HG03103 (cell line): ENCODE measurements at regions not wholly inside any gene's neighbourhood (a gene's known extent, or its start where the extent isn't known, plus 50 kb on each side); places are given as distances from the start of the nearest gene placed in this dataset.
"Not testable (repeated sequence)": the region's sequence is repeated elsewhere in the genome, so short reads cannot be mapped to it uniquely, and the experiment has no call there.

ENCODE experiments used
- ATAC-seq: cut with Tn5 transposase; IDR thresholded peaks from one replicate; pipeline ENCODE4 v1.9.1; 2021; ENCODE audit warnings: low read depth; ENCODE audit not compliant: unreplicated experiment

DNA sequence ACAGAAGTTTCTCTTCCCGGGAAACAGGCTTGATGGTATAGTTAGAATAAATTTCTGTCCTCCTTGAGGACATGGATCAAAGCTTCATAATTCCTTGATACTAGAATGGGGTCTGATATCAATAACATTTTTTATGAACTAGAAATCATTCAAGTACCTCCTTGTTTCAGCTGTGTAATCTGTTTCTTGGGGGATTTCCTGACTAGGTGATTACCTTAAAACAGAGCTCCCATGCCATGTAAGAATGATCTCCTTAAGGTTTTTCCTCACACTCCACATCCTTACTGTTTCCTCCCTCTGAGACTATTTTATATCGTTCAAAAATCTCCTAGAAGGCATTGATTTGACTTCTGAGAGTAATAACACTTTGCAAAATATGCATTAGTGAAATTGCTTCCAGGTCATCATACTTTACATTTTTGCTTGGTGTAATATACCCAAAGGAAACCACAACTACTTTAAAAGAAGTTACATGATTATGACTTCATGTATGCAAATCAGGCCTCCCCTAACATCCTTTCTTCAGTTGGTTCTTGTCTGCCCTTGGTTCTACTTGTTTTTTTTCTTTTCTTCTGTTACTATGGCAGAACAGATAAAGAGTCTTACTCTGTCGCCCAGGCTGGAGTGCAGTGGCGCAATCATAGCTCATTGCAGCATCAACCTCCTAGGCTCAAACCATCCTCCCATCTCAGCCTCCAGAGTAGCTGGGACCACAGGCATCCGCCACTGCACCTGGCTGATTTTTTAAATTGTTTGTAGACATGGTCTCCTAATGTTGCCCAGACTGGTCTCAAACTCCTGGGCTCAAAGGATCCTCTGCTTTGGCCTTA lies 388.8 kb downstream of the ZFHX3 start:
- ATAC-seq = no peak

DNA sequence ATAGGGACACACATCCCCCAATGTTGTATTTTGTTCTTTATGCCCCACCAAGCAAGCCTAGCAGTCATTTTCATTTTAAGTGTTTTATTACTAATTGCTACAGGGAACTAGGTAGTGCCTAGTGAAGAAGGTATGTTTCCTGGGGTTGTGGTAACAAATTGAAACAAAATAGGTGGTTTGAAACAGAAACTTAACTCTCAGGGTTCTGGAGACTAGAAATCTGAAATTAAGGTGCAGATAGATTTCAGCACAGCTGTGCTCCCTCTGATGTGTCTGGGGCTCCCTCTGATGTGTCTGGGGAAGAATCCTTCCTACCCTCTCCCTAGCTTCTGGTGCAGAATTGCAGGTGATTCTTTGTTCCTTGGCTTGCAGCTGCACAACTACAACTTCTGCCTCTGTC lies 390.1 kb downstream of the ZFHX3 start:
- ATAC-seq = peak; percentile 94

DNA sequence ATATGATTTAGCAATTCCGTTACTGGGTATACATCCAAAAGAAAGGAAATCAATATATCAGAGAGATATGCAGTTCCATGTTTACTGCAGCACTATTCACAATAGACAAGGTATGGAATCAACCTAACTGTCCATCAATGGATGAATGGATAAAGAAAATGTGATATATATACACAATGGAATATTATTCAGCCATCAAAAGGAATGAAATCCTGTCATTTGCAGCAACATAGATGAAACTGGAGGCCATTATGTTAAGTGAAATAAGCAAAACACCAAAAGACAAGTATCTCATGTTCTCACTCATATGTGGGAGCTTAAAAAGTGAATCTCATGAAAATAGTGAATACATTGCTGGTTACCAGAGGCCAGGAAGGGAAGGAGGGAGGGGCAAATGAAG lies 390.8 kb downstream of the ZFHX3 start:
- no peak for ATAC-seq

- ATAC-seq = no peak
Observed at GRCh38 chr16:72654535-72654934, 393.4 kb downstream of the ZFHX3 start.

GRCh38 chr16:72649254-72649944 lies 398.5 kb downstream of the ZFHX3 start:
- ATAC-seq = no peak

DNA sequence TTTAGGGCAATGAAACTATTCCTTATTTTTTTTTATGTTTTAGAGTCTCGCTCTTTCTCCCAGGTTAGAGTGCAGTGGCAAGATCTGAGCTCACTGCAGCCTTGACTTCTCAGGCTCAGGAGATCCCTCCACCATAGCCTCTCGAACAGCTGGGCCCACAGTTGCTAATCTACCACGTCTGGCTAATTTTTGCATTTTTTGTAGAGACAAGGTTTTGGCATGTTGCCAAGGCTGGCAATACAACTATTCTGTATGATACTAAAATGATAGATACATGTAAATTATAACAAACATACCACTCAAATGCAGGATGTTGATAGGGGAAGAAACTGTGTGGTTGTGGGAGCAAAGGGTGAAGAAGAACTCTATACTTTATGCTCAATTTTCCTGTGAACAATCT lies 401.3 kb downstream of the ZFHX3 start:
- no peak for ATAC-seq

GRCh38 chr16:72645538-72645937 lies 402.4 kb downstream of the ZFHX3 start:
- no peak for ATAC-seq

DNA sequence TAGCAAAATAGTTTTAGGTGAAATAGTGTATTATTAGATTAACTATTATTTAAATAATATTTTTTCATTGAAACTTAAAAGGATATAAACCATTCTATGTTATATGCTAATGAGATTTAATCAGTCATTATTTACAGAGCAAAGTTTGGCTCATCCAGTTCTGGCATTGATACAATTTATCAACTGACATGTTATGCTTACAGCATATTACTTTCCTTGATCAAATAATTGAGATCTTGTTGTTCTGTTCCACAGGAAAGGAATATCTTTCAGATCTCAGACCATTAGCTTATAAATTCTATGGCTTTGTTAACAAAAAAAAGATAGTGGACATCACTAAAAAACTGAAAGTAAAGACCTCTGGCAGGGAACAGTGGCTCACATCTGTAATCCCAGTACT lies 403.0 kb downstream of the ZFHX3 start:
- no peak for ATAC-seq

DNA sequence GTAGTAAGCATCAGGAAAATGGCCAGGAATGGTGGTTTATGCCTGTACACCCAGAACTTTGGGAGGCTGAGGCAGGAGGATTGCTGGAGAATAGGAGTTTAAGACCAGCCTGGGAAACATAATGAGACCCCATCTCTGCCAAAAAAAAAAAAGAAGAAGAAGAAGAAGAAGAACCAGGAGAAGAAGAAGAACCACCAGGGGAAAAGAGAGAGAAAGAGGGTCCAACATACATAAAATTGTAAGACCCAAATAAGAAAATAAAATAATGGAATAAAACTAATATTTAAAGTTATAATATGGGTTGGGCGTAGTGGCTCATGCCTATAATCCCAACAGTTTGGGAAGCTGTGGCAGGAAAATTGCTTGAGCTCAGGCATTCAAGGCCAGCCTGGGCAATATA lies 408.4 kb downstream of the ZFHX3 start:
- ATAC-seq = no peak

- no peak for ATAC-seq
Observed at GRCh38 chr16:72637306-72637705, 410.6 kb downstream of the ZFHX3 start.

DNA sequence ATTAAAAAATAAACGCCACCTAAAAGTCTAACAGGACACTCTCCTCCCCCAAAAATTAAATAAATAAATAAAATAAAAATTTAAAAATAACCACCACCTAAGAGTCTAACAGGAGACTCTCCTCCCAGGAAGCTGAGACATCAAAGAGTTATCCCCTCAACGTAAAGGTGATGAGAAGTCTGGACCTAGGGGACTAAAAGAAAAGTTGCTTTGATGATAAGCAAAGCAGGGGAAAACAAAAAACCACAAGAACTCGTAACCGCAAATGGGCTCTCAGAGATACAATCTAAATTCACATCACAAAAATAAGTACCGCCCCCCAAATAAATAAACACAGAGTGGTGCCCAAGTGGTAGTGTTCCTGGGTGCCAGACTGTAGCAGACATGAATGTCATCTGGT lies 412.2 kb downstream of the ZFHX3 start:
- no peak for ATAC-seq

GRCh38 chr16:72635104-72635503 lies 412.8 kb downstream of the ZFHX3 start:
- no peak for ATAC-seq

GRCh38 chr16:72627182-72627896 lies 420.6 kb downstream of the ZFHX3 start:
- not testable (repeated sequence) for ATAC-seq

GRCh38 chr16:72626623-72627022 lies 421.3 kb downstream of the ZFHX3 start:
- no peak for ATAC-seq

DNA sequence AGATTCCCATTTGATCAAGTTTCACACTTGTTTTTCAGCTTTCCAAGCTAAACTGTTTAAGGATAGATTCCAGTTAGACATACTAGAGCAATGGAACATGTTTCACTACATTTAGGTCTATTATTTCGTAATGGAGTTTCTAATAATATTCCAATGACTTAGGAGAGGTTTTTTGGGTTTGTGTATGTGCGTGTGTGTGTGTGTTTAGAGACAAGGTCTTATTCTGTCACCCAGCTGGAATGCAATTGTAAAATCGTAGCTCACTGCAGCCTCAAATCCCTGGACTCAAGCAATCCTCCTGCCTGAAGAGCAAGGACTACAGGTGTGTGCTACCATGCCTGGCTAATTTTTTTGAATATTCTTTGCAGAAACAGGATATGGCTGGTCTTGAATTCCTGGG lies 426.3 kb downstream of the ZFHX3 start:
- ATAC-seq = no peak

DNA sequence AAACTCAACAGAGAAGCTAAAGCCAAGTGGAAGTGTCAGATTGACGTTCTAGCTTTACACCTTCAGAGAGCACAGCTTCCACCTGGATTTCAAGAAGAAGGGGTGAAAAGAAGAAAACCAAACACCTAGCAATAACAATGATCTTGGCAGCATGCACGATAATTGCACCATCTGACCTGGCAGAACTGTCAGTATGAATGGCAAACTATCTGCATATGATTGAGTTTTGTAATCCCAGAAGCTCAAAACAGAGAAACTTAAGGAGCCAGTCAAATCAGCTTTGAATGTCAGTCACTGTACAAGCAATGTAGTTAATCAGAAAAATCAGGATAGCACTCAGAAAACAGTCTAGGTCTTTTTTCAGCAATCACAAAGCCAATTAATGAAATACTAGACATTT lies 427.1 kb downstream of the ZFHX3 start:
- ATAC-seq = no peak

- ATAC-seq = no peak
Observed at GRCh38 chr16:72620348-72620747, 427.6 kb downstream of the ZFHX3 start.

DNA sequence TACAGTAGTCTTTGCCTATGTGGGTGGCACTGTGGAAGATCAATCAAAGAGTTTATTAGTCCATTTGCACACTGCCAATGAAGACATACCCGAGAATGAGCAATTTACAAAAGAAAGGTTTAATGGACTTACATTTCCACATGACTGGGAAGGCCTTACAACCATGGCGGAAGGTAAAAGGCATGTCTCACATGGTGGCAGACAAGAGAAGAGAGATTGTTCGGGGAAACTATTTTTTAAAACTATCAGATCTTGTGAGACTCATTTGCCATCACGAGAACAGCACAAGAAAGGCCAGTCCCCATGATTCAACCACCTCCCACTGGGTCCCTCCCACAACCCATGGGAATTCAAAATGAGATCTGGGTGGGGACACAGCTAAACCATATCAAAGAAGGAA lies 432.1 kb downstream of the ZFHX3 start:
- ATAC-seq = no peak

- ATAC-seq = no peak
Observed at GRCh38 chr16:72612718-72613117, 435.2 kb downstream of the ZFHX3 start.

GRCh38 chr16:72612256-72612655 lies 435.7 kb downstream of the ZFHX3 start:
- no peak for ATAC-seq

DNA sequence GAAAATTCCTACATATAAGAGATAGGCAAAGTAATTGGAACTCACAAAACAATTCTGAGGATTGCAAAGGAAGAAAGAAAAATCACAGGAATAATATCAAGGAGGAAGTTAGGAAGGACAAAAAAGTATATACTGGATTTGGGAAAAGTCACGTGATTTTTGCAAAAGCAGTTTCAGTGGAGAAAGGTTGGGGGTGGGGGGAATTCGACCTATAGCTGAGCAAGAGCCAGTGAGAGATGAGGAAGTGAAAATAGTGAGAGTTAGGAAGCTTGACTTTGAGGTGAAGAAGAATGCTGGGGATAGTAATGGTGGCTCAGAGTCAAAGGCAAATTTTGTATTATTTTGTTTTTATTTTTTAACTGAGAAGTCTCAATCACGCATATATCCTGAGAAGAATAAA lies 438.0 kb upstream of the PMFBP1 start:
- ATAC-seq = no peak

DNA sequence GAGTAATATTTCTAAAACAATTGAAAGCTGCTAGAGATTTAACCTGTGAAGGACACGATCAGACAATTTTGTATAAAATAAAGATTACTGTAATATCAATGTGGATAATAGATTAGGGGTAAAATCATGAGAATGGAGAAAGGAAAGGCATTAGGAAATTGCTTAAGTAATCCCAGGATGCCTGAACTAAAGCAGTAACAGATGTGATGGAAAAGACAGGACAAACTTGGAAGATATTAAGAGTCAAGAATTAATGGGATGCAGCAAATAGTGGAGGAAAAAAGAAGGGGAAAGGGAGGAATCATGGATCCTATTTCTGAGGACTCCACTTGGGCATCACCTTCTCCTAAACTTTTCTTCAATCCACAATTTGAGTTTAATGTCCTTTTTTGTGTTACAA lies 437.1 kb upstream of the PMFBP1 start:
- ATAC-seq = no peak
